Heart right ventricle (tissue), 16 donors: ENCODE measurements at regions not wholly inside any gene's neighbourhood (a gene's known extent, or its start where the extent isn't known, plus 50 kb on each side); places are given as distances from the start of the nearest gene placed in this dataset.

Source experiments
- ATAC-seq, 8 donors: fragments of 200-7000 bp; cut with Tn5 transposase; one replicate each; pipeline ENCODE4 v1.9.1; 2020; ENCODE audit warnings: mild to moderate bottlenecking in 8 of 8, moderate library complexity in 8 of 8, moderate number of reproducible peaks in 1 of 8
- DNase-seq, 2 donors: peaks; one replicate each; pipeline ENCODE4 v3.0.0-alpha.2; 2020
- H3K27ac ChIP-seq, 10 donors: fragments of 200-600 bp; sonication (generic) in 2 of 10; one replicate each; pipeline versions ENCODE4 v1.5.0 to v1.8.0; 2020 to 2022; ENCODE audit warnings: mild to moderate bottlenecking in 3 of 10
- H3K27me3 ChIP-seq, 7 donors: fragments of 200-600 bp; one replicate each; pipeline ENCODE4 v1.8.0; 2021 to 2022; ENCODE audit warnings: mild to moderate bottlenecking in 2 of 7
- H3K36me3 ChIP-seq, 9 donors: fragments of 200-600 bp; sonication (generic) in 1 of 9; one replicate each; pipeline versions ENCODE4 v1.5.0 to v1.8.0; 2020 to 2022; ENCODE audit warnings: mild to moderate bottlenecking in 2 of 9
- H3K4me1 ChIP-seq, 9 donors: fragments of 200-600 bp; sonication (generic) in 1 of 9; one replicate each; pipeline versions ENCODE4 v1.5.0 to v1.8.0; 2020 to 2022; ENCODE audit warnings: mild to moderate bottlenecking in 4 of 9
- H3K4me3 ChIP-seq, 10 donors: fragments of 200-600 bp; sonication (generic) in 2 of 10; one replicate each; pipeline versions ENCODE4 v1.5.0 to v1.8.0; 2020 to 2022; ENCODE audit warnings: mild to moderate bottlenecking in 7 of 10, moderate library complexity in 2 of 10
- H3K9me3 ChIP-seq, 11 donors: fragments of 200-600 bp in 10 of 11; sonication (generic) in 2 of 11; one replicate each; pipeline versions ENCODE4 v1.5.0 to v1.8.0; 2013 to 2022; ENCODE audit warnings: mild to moderate bottlenecking in 2 of 11, control low read depth in 1 of 11, moderate library complexity in 1 of 11
- CTCF ChIP-seq, 9 donors: fragments of 200-600 bp; sonication (generic) in 2 of 9; IDR thresholded peaks; one replicate each; pipeline versions ENCODE4 v1.5.0 to v1.8.0; 2021 to 2022; ENCODE audit warnings: antibody characterized with exemption in 9 of 9, mild to moderate bottlenecking in 5 of 9, moderate library complexity in 1 of 9
- WGBS, 2 donors: extraction: QIAGEN DNeasy Blood & Tissue Kit; methylation state at CpG; one replicate each; pipeline ENCODE4 v1.1.7; 2013; ENCODE audit warnings: inconsistent platforms in 1 of 2; 5-methylcytosine and 5-hydroxymethylcytosine counted together
- intact Hi-C, 10 donors: fragments of 100-400 bp; cut with DNase I; formaldehyde crosslinking; loops; one replicate each; pipeline versions ENCODE4 v1.11.1 to v1.14.2; 2022
- donor health status: Arrhythmogenic right ventricular cardiomyopathy.
- donor health status: ischemic (EF 13 %, LVEDD 7.1; RV severe dilation, severe dysfunction).
- donor health status: healthy with polysubstance abuse.
- donor health status: DM: no; HTN: yes; CAD: no.
- donor health status: DM: no; HTN: no; CAD: no.
- donor health status: ischemic (EF 25% LVEDD 6.9; RV normal size, moderate dysfunction).
- donor health status: ischemic (EF 25% LVEDD 5.7; RV mildly dilated, moderate dysfunction).
- donor health status: healthy.
- donor health status: DM: yes; HTN: yes; CAD: no.
- donor health status: Ischemic cardiomyopathy.
- donor health status: ischemic (EF 35%, LVEDD 5.7; RV mildly dilated, moderate dysfunction).
- donor health status: nonischemic (EF 11% LVEDD 7.7; RV severe dilation, severe dysfunction).
- donor health status: DM: yes; HTN: yes; CAD: no.
- donor health status: PGD.
- donor health status: ischemic (EF 29% LVEDD 5.4; RV normal size, mild dysfunction).
- donor health status: nonischemic (EF 23%, LVEDD 6.1; RV moderate dilation, normal function).

- ATAC-seq = no peak
- no peak for TF ChIP-seq CTCF (IDR thresholded peaks at IDR 0.05)
- Histone ChIP-seq H3K27ac (no peak overlapping the region), H3K9me3 (no peaks in the 10 kb centered on the region), H3K4me1 (no peaks in the 10 kb centered on the region), H3K4me3 (no peak overlapping the region), H3K27me3 (peaks cover 0 to 10% (median 0%) of the 10 kb centered on the region in 7 donors), H3K36me3 (no peaks in the 10 kb centered on the region)
- WGBS, 2 donors = 61 to 63% methylated on average over 7 of the region's 7 CpGs
- DNase-seq = no peak
- intact Hi-C loops = no loop called here
These were observed 77.5 kb upstream of the LRATD1 start for GRCh38 chr2:14554849-14555545.

- intact Hi-C loops = no loop called here
These were observed 75.4 kb upstream of the LRATD1 start for GRCh38 chr2:14557111-14557510.

GRCh38 chr2:14557916-14558315 lies 74.6 kb upstream of the LRATD1 start:
- H3K27ac ChIP-seq = no peak overlapping the region
- no peak for TF ChIP-seq CTCF (IDR thresholded peaks at IDR 0.05)
- WGBS, 2 donors = 81 to 91% methylated on average over 2 of the region's 2 CpGs
- intact Hi-C loops = no loop called here
- H3K4me1 ChIP-seq = no peaks in the 10 kb centered on the region
- H3K4me3 ChIP-seq = no peak overlapping the region
- peaks cover 0 to 10% (median 0%) of the 10 kb centered on the region in 7 donors for H3K27me3 ChIP-seq
- no peak for ATAC-seq
- H3K9me3 ChIP-seq = no peaks in the 10 kb centered on the region
- DNase-seq = no peak
- no peaks in the 10 kb centered on the region for H3K36me3 ChIP-seq

More at GRCh38 chr2:14557111-14557510, 75.4 kb upstream of the LRATD1 start:
- H3K36me3 ChIP-seq = no peaks in the 10 kb centered on the region
- H3K4me1 ChIP-seq = no peaks in the 10 kb centered on the region
- ATAC-seq = no peak
- TF ChIP-seq CTCF (IDR thresholded peaks at IDR 0.05) = no peak
- H3K27me3 ChIP-seq = peaks cover 0 to 10% (median 0%) of the 10 kb centered on the region in 7 donors
- no peak overlapping the region for H3K27ac ChIP-seq
- no peak overlapping the region for H3K4me3 ChIP-seq
- WGBS, 2 donors = 62 to 67% methylated on average over 1 of the region's 1 CpG
- DNase-seq = no peak
- no peaks in the 10 kb centered on the region for H3K9me3 ChIP-seq

GRCh38 chr2:14558335-14558919 lies 74.1 kb upstream of the LRATD1 start:
- peaks cover 0 to 10% (median 0%) of the 10 kb centered on the region in 7 donors for H3K27me3 ChIP-seq
- intact Hi-C loops = no loop called here
- no peaks in the 10 kb centered on the region for H3K4me1 ChIP-seq
- no peak for TF ChIP-seq CTCF (IDR thresholded peaks at IDR 0.05)
- 63 to 67% methylated on average over 3 of the region's 3 CpGs for WGBS, 2 donors
- H3K4me3 ChIP-seq = no peak overlapping the region
- no peaks in the 10 kb centered on the region for H3K36me3 ChIP-seq
- DNase-seq (no peak), ATAC-seq (no peak)
- no peak overlapping the region for H3K27ac ChIP-seq
- no peaks in the 10 kb centered on the region for H3K9me3 ChIP-seq
